IMR-90 (cell line): ENCODE measurements at regions not wholly inside any gene's neighbourhood (a gene's known extent, or its start where the extent isn't known, plus 50 kb on each side); places are given as distances from the start of the nearest gene placed in this dataset.

ENCODE experiments used
- ATAC-seq: fragments of 200-7000 bp; cut with Tn5 transposase; 2 replicates; pipeline ENCODE4 v1.9.1; 2020; ENCODE audit warnings: low read depth, mild to moderate bottlenecking, moderate library complexity
- BruUV-seq: library from RNA; stranded (reverse); fragments of 400-500 nt; replicated peaks from 2 replicates; lab custom pipeline; 2021; lab: Mats Ljungman, UMichigan
- CTCF ChIA-PET: fragments of 300-600 bp; formaldehyde crosslinking; extraction: SDS; loops from one replicate; lab custom pipeline; 2021; ENCODE audit warnings: antibody characterized with exemption; lab: Yijun Ruan, JAX
- POLR2A ChIA-PET: fragments of 300-600 bp; sonication (Branson Sonifier 250); formaldehyde crosslinking; loops from one replicate; lab custom pipeline; 2022; ENCODE audit warnings: antibody characterized with exemption; ENCODE audit not compliant: unreplicated experiment; lab: Charles Lee
- DNase-seq: peaks from one replicate; pipeline ENCODE4 v3.0.0; 2013
- H2AFZ ChIP-seq: replicated peaks from 2 replicates; pipeline ENCODE3; 2013; ENCODE audit warnings: low read length, mild to moderate bottlenecking; ENCODE audit not compliant: poor library complexity
- H2AK5ac ChIP-seq: 2 replicates; pipeline ENCODE4 v1.6.1; 2013; ENCODE audit warnings: low read depth, low read length, inconsistent platforms
- H2AK9ac ChIP-seq: replicated peaks from 2 replicates; pipeline ENCODE3; 2013; ENCODE audit warnings: mild to moderate bottlenecking, low read depth, low read length, moderate library complexity; ENCODE audit not compliant: poor library complexity
- H2BK120ac ChIP-seq: 2 replicates; pipeline ENCODE4 v1.6.1; 2013; ENCODE audit warnings: low read depth, low read length, inconsistent platforms
- H2BK15ac ChIP-seq: 3 replicates; pipeline ENCODE4 v1.6.1; 2013; ENCODE audit warnings: low read depth, low read length, inconsistent platforms
- H2BK20ac ChIP-seq: 2 replicates; pipeline ENCODE4 v1.6.1; 2013; ENCODE audit warnings: low read depth, mild to moderate bottlenecking, inconsistent platforms, low read length, moderate library complexity
- H2BK5ac ChIP-seq: 2 replicates; pipeline ENCODE4 v1.6.1; 2013; ENCODE audit warnings: mild to moderate bottlenecking, low read depth, low read length, inconsistent platforms; ENCODE audit not compliant: poor library complexity, severe bottlenecking
- H3K14ac ChIP-seq: replicated peaks from 2 replicates; pipeline ENCODE4 v1.6.1; 2013; ENCODE audit warnings: low read depth, low read length, inconsistent platforms
- H3K18ac ChIP-seq: 2 replicates; pipeline ENCODE4 v1.6.1; 2013; ENCODE audit warnings: low read depth, low read length, control low read depth
- H3K23ac ChIP-seq: 2 replicates; pipeline ENCODE4 v1.6.1; 2013; ENCODE audit warnings: low read depth, low read length, inconsistent platforms
- H3K27ac ChIP-seq: 2 replicates; pipeline ENCODE4 v1.5.1; 2013; ENCODE audit warnings: mild to moderate bottlenecking, control low read depth, low read length; ENCODE audit not compliant: insufficient read depth
- H3K27me3 ChIP-seq: 2 replicates; pipeline ENCODE4 v1.6.1; 2013; ENCODE audit warnings: low read length; ENCODE audit not compliant: control insufficient read depth, insufficient read depth
- H3K36me3 ChIP-seq: 2 replicates; pipeline ENCODE4 v1.6.1; 2013; ENCODE audit warnings: low read length, mixed read lengths; ENCODE audit not compliant: control insufficient read depth, insufficient read depth
- H3K4ac ChIP-seq: 2 replicates; pipeline ENCODE4 v1.6.1; 2013; ENCODE audit warnings: low read depth, low read length, inconsistent platforms
- H3K4me1 ChIP-seq: 2 replicates; pipeline ENCODE4 v1.6.1; 2013; ENCODE audit warnings: low read length, mixed read lengths; ENCODE audit not compliant: control insufficient read depth, insufficient read depth
- H3K4me2 ChIP-seq: 2 replicates; pipeline ENCODE4 v1.6.1; 2013; ENCODE audit warnings: low read depth, mild to moderate bottlenecking, control low read depth, low read length, moderate library complexity
- H3K4me3 ChIP-seq: 2 replicates; pipeline ENCODE4 v1.5.1; 2013; ENCODE audit warnings: low read depth, mild to moderate bottlenecking, control low read depth, low read length, moderate library complexity; ENCODE audit not compliant: insufficient read depth
- H3K56ac ChIP-seq: 2 replicates; pipeline ENCODE4 v1.6.1; 2013; ENCODE audit warnings: low read length, inconsistent platforms; ENCODE audit not compliant: insufficient read depth; ENCODE audit errors: extremely low read depth
- H3K79me1 ChIP-seq, 2 experiments: 2 replicates each; pipeline ENCODE4 v1.6.1; 2013; ENCODE audit warnings: low read length in 2 of 2, inconsistent platforms in 1 of 2, low read depth in 1 of 2
- H3K9ac ChIP-seq: 2 replicates; pipeline ENCODE4 v1.6.1; 2013; ENCODE audit warnings: low read depth, low read length, control low read depth
- H3K9me1 ChIP-seq: 2 replicates; pipeline ENCODE4 v1.6.1; 2013; ENCODE audit warnings: low read length, inconsistent platforms; ENCODE audit not compliant: insufficient read depth
- H3K9me3 ChIP-seq: 2 replicates; pipeline ENCODE4 v1.6.1; 2013; ENCODE audit warnings: low read length; ENCODE audit not compliant: control insufficient read depth, insufficient read depth
- H4K20me1 ChIP-seq: 2 replicates; pipeline ENCODE4 v1.6.1; 2013; ENCODE audit warnings: low read length, inconsistent platforms; ENCODE audit not compliant: insufficient read depth
- H4K5ac ChIP-seq: 2 replicates; pipeline ENCODE4 v1.6.1; 2013; ENCODE audit warnings: mild to moderate bottlenecking, low read depth, low read length, control low read depth
- H4K8ac ChIP-seq, 2 experiments: 2 replicates each; pipeline ENCODE4 v1.6.1; 2013; ENCODE audit warnings: low read depth in 2 of 2, low read length in 2 of 2, control low read depth in 1 of 2, inconsistent platforms in 1 of 2
- H4K91ac ChIP-seq: 2 replicates; pipeline ENCODE4 v1.6.1; 2013; ENCODE audit warnings: low read depth, low read length, inconsistent platforms; ENCODE audit not compliant: insufficient read depth
- CEBPB ChIP-seq: IDR thresholded peaks from 2 replicates; pipeline ENCODE4 v1.6.1; 2012; ENCODE audit warnings: low read depth, low read length, improper control_type of control experiment
- MXI1 ChIP-seq: IDR thresholded peaks from 2 replicates; pipeline ENCODE4 v1.6.1; 2012; ENCODE audit warnings: low read depth, mild to moderate bottlenecking, low read length, moderate library complexity, borderline replicate concordance
- RCOR1 ChIP-seq: IDR thresholded peaks from 2 replicates; pipeline ENCODE4 v1.6.1; 2012; ENCODE audit warnings: mild to moderate bottlenecking, low read length, improper control_type of control experiment; ENCODE audit not compliant: insufficient replicate concordance
- RFX5 ChIP-seq: IDR thresholded peaks from 2 replicates; pipeline ENCODE4 v1.8.0; 2012; ENCODE audit warnings: low read depth, mild to moderate bottlenecking, low read length, moderate library complexity
- WGBS, 2 experiments: methylation state at CpG; one replicate each; pipeline versions ENCODE4 v1.1.5 to v1.1.7; 2013; ENCODE audit warnings: missing lambda C conversion rate in 2 of 2; ENCODE audit not compliant: insufficient read length in 1 of 2; ENCODE audit errors: extremely low coverage in 2 of 2; 5-methylcytosine and 5-hydroxymethylcytosine counted together
- dilution Hi-C: fragments of 300-500 bp; cut with HindIII; formaldehyde crosslinking; loops from one replicate; pipeline ENCODE4 v1.14.3; 2018; ENCODE audit warnings: low sequenced_read_pairs; ENCODE audit not compliant: unreplicated experiment
- in situ Hi-C: fragments of 300-500 bp; cut with MboI; formaldehyde crosslinking; loops from 3 replicates; pipeline ENCODE4 v1.14.3; 2019; ENCODE audit warnings: low sequenced_read_pairs, inconsistent platforms, mixed read lengths
- intact Hi-C: fragments of 100-400 bp; cut with micrococcal nuclease; formaldehyde crosslinking; loops from 2 replicates; pipeline ENCODE4 v1.10.0; 2022
- TF ChIP-seq, protein P1 (sequence below): fragments of 150-350 bp; IDR thresholded peaks from 2 replicates; pipeline ENCODE4 v1.6.1; 2017; ENCODE audit warnings: mild to moderate bottlenecking, antibody characterized with exemption, low read length, low read depth
- TF ChIP-seq, protein P2 (sequence below): conservative IDR thresholded peaks from 2 replicates; pipeline ENCODE4 v1.5.1; 2012; ENCODE audit warnings: mild to moderate bottlenecking, low read depth, low read length, improper control_type of control experiment

DNA sequence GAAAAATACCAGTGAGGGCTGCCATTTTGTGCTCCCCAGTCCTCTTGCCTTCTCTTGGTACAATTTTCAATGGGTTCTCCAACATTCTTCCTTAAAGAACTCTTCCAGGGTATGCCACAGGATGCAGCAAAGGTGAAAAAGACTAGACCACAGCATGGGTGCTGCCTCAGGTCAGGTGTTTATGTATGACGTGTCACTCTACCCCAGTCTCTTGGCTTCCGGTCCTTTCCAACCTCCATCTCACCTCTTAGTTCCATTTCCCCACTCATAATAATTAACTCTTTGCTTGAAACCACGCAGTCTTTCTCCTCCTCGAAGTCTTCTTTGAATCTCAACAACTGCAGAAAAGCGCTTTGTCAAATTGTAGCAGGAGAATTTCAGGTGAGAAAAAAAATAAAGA lies 104.7 kb upstream of the TBC1D5 start:
- H3K27me3 ChIP-seq: peaks cover 2% of the 10 kb centered on the region; the same call in 1 of the 2 replicates
- no peak overlapping the region for H3K18ac ChIP-seq
- no peak for TF ChIP-seq RFX5
- TF ChIP-seq, protein P1, sequence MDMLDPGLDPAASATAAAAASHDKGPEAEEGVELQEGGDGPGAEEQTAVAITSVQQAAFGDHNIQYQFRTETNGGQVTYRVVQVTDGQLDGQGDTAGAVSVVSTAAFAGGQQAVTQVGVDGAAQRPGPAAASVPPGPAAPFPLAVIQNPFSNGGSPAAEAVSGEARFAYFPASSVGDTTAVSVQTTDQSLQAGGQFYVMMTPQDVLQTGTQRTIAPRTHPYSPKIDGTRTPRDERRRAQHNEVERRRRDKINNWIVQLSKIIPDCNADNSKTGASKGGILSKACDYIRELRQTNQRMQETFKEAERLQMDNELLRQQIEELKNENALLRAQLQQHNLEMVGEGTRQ: no peak
- TF ChIP-seq MXI1: no peak
- TF ChIP-seq, protein P2, sequence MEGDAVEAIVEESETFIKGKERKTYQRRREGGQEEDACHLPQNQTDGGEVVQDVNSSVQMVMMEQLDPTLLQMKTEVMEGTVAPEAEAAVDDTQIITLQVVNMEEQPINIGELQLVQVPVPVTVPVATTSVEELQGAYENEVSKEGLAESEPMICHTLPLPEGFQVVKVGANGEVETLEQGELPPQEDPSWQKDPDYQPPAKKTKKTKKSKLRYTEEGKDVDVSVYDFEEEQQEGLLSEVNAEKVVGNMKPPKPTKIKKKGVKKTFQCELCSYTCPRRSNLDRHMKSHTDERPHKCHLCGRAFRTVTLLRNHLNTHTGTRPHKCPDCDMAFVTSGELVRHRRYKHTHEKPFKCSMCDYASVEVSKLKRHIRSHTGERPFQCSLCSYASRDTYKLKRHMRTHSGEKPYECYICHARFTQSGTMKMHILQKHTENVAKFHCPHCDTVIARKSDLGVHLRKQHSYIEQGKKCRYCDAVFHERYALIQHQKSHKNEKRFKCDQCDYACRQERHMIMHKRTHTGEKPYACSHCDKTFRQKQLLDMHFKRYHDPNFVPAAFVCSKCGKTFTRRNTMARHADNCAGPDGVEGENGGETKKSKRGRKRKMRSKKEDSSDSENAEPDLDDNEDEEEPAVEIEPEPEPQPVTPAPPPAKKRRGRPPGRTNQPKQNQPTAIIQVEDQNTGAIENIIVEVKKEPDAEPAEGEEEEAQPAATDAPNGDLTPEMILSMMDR: no peak
- TF ChIP-seq RCOR1: no peak
- TF ChIP-seq CEBPB: no peak
- WGBS, 2 experiments: 100% methylated on average over 2 of the region's 5 CpGs; no CpG with 5 or more reads in 1 of the 2 experiments
- no peak for DNase-seq
- no peak overlapping the region for H2BK20ac ChIP-seq
- no peak overlapping the region for H3K4me2 ChIP-seq
- no peak overlapping the region for H3K27ac ChIP-seq
- no peaks in the 10 kb centered on the region for H4K20me1 ChIP-seq
- H3K56ac ChIP-seq: no peak overlapping the region
- no peak overlapping the region for H3K4ac ChIP-seq
- no peak overlapping the region for H4K5ac ChIP-seq
- H3K79me1 ChIP-seq: no peaks in the 10 kb centered on the region
- H3K36me3 ChIP-seq: no peaks in the 10 kb centered on the region
- H3K4me1 ChIP-seq: no peaks in the 10 kb centered on the region
- H4K8ac ChIP-seq: no peak overlapping the region
- H3K9ac ChIP-seq: no peak overlapping the region
- in situ Hi-C loops: loop anchor here (10.0 kb wide), 1 partner anchor 582 kb away; no protein-coding TSS in a partner anchor
- no peak overlapping the region for H3K4me3 ChIP-seq
- H2BK5ac ChIP-seq: no peak overlapping the region
- no peak overlapping the region for H3K14ac ChIP-seq
- H3K9me3 ChIP-seq: no peaks in the 10 kb centered on the region
- no peak overlapping the region for H2BK15ac ChIP-seq
- POLR2A ChIA-PET: no interaction called here
- dilution Hi-C loops: no loop called here
- intact Hi-C loops: no loop called here
- CTCF ChIA-PET: no interaction called here
- H4K91ac ChIP-seq: no peak overlapping the region
- no peak overlapping the region for H2AK9ac ChIP-seq
- no peak overlapping the region for H2AK5ac ChIP-seq
- ATAC-seq: no peak
- no peak overlapping the region for H2AFZ ChIP-seq
- no peak overlapping the region for H3K23ac ChIP-seq
- no TSS peak for BruUV-seq
- no peak overlapping the region for H2BK120ac ChIP-seq
- no peaks in the 10 kb centered on the region for H3K9me1 ChIP-seq
